ENCODE measurements at regions not wholly inside any gene's neighbourhood (a gene's known extent, or its start where the extent isn't known, plus 50 kb on each side); places are given as distances from the start of the nearest gene placed in this dataset.
"Not testable (repeated sequence)": the region's sequence is repeated elsewhere in the genome, so short reads cannot be mapped to it uniquely, and the experiment has no call there.

DNA sequence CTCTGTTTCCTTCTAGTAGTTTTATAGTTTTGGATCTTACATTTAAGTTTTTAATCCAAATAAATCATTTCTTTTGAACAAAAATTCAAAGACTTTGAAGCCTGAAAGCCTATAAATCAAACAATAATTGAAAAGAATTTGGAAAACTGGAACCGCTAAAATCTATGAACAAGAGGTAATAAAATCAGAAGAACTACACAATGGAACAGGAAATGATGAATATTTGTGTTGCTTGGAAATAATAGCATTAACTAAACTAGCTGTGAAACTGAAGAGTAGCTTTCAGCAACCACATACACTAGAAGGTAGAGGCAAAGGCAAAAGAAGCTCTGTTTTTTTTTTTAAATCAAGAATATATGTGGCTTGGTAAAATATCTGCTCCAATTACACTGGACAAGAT is 147.9 kb upstream of the ABI3BP start:
- in situ Hi-C loops (cut with HindIII; ENCODE audit: low sequenced_read_pairs), result no loop called here

DNA sequence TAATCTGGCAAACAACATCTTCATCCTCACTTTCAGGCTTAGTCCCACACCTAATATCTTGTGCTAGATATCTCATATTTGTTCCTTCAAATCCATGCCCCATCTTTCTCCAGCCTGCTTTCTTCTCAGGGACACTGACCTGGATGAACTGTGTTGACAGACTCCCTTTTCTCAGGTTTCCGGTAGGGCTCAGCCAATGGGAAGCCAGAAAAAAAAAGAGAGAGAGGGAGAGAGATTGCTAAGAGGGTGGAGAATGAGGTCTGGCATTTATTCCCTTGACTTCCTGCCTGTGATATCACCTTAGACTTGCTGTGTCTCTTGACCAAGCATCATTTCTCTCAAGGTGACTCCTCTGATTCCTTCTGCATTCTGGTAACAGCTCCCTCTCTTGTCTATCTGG is 145.6 kb upstream of the ABI3BP start:
- in situ Hi-C loops (cut with HindIII; ENCODE audit: low sequenced_read_pairs), result no loop called here

DNA sequence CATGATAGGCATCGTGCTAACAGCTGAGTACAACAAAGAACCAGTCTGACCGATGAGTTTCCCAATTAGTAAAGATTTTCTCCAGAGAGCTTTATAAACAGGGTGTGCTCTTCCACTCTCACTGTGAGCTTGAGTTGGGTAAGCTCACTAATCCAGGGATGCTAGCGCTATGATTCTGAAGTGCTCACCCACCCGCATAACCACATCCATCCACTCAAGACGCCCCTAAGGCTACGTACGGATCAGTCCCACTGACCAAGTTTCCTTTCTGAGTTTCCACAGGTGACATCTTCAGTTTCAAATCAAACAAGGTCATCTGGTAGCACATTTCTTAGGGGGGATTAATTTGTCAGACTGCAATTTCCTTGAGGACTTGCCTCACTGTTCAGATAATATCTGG is 141.1 kb upstream of the ABI3BP start:
- in situ Hi-C loops (cut with HindIII; ENCODE audit: low sequenced_read_pairs), result no loop called here

DNA sequence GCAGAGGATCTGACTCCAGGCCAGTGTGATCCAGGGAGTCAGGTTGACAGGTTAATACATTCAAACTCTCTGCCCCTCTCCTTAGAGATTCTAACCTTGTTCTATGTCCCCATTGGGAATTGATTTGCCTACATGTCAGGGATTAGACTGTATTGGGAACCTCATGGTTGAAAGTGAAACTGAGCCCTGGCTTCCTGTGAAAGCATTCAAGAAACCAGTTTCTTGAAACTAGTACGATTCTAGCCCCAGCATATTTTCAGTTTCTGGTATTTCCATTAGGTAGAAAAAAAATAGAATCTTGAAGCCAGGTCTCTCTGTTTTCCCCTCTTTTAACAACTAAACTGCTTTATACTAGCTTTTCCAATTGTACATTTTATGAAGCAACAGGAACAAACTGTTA is 140.4 kb upstream of the ABI3BP start:
- in situ Hi-C loops (cut with HindIII; ENCODE audit: low sequenced_read_pairs), result no loop called here

DNA sequence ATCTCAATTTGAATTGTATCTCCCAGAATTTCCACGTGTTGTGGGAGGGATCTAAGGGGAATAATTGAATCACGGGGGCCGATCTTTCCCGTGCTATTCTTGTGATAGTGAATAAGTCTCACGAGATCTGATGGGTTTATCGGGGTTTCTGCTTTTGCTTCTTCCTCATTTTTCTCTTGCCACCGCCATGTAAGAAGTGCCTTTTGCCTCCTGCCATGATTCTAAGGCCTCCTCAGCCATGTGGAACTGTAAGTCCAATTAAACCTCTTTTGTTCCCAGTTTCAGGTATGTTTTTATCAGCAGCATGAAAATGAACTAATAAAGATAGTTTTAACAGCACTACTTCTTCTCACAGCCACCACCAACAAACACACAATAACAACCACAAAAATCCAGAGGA is 140.0 kb upstream of the ABI3BP start:
- in situ Hi-C loops (cut with HindIII; ENCODE audit: low sequenced_read_pairs), result not testable (repeated sequence)

DNA sequence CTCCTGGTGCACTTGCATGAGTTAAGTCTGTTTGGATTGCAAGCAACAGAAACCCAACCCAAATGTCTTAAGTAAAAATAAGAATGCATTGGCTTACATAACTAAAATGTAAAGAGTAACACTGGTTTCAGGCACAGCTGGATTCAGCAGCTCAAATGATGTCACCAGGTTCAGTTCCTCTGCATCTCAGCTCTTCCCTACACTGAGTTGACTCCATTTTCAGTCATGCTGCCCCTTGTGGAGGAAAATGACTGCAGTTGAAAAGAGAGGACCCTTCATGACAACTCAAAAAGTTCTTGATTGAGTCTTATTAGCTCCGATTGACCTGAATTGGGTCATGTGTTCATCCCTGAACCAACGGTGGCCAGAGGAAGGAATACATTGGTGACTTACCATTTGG is 138.5 kb upstream of the ABI3BP start:
- in situ Hi-C loops (cut with HindIII; ENCODE audit: low sequenced_read_pairs), result no loop called here

DNA sequence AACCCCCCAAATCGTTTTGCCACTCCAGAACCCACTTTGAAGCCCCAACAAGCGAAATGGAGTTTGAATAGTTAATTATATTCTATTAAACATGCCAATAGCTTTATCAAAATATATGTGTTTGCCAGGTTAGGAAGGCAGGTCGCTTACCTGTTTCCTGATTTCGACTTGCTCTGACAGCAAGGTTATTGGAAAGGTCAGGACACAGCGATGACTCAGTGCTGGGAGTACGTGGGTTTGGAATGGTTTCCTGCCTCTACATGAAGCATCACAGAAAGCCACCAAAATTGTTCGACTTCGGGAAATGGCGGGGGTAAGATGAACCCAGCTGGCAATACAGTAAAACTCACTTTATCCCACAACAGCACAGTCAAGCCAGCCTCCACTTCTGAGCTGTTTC is 135.6 kb upstream of the ABI3BP start:
- in situ Hi-C loops (cut with HindIII; ENCODE audit: low sequenced_read_pairs), result no loop called here

DNA sequence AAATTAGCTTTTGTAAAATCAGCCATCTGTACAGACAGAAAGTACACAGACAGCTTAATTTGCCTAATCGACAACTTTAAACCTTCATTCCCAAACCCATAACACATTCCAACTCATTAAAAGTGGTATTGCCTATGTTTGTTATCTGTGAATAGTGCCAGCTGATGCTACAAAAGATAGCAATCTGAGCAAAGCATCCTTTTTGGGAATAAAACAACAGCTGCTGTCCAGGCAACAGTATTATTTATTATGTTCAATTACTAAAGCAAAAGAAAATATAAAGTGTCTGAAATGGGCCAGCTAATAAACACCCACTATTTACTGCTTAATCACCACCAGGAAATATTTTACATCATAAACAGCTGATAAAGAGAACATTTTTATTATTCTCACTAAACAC is 134.8 kb upstream of the ABI3BP start:
- in situ Hi-C loops (cut with HindIII; ENCODE audit: low sequenced_read_pairs), result no loop called here

DNA sequence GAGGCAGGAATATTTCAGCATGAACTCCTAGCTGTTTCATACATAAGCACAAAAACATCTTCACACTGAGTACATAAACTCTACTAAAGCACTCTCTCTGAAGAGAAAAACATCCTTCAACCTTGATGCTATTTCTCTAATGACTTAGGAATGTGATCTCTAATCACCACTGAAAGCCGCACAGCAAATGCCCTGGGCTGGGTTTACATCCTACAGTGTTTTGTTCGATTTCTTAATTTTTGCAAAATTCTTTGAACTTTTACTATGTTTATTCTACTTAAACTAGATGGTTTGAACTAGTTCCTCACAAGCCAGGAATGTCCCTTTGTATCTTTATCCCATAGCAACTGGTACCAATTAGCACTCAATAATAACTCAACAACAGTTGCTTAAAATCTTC is 130.9 kb upstream of the ABI3BP start:
- in situ Hi-C loops (cut with HindIII; ENCODE audit: low sequenced_read_pairs), result no loop called here

DNA sequence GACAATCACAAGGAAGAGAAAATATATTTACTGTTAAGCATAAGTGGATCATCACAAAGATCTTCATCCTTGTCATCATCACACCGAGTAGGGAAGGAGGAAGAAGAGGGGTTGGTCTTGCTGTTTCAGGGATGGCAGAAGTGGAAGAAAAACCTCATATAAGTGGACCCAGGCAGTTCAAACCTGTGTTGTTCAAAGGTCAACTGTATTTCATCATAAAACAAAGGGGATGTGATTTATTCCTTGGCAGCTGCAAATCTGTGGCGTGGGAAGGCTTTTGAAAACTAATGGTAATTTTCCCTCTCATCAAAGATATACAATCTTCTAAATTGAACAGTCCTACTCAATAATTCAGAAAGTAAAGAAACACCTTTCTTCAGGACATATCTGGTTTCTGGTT is 129.9 kb upstream of the ABI3BP start:
- in situ Hi-C loops (cut with HindIII; ENCODE audit: low sequenced_read_pairs), result no loop called here

DNA sequence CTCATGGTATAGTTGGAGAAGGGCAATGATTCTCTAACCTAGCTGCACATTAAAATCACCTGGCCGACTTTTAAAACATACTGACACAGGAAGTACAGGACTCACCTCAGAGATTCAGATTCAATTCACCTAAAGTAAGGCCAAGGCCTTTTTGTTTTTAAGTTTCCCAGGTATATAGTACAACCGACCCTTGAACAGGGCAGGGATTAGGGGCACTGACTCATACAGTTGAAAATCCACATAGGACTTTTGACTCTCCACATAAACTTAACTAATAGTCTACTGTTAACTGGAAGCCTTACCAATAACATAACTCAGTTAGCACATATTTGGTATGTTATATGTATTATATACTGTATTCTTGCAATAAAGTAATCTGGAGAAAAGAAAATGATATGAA is 129.5 kb upstream of the ABI3BP start:
- in situ Hi-C loops (cut with HindIII; ENCODE audit: low sequenced_read_pairs), result no loop called here

DNA sequence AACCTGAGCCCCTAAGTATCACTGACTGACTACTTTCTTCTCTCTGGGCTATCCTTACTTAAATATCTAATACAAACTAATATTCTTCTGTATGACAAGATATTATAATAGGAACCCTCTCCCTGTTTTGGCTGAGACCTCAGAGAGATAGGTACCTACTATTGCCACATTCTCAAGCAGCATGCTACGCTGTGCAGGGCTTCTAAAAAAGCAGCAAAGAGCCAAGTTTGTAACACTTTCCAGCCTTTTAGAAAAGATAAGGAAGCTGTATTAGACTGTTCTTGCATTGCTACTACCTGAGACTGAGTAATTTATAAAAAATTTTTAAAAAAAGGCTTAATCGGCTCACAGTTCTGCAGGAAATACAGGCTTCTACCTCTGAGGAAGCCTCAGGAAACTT is 126.8 kb upstream of the ABI3BP start:
- in situ Hi-C loops (cut with HindIII; ENCODE audit: low sequenced_read_pairs), result no loop called here

DNA sequence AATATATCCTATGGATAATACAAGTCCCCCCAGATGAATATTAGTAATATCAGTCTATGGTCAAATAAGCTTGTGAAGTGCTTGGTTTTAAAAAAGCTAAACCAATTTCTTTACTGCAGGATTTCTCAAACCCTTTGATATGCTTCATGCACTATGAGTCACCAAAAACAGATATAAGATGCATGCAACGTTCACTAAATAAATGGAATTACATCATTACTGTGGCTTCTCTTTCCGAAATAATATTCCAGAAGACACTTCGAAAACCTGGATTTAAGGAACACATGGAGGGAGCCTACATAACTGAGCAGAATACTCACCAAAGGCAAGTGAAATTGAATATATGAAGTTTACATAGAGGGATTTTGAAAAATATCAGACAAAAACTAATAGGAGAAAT is 126.3 kb upstream of the ABI3BP start:
- in situ Hi-C loops (cut with HindIII; ENCODE audit: low sequenced_read_pairs), result loop anchor here (5.0 kb wide), 2 partner anchors 48 to 52 kb away; no protein-coding TSS in a partner anchor

DNA sequence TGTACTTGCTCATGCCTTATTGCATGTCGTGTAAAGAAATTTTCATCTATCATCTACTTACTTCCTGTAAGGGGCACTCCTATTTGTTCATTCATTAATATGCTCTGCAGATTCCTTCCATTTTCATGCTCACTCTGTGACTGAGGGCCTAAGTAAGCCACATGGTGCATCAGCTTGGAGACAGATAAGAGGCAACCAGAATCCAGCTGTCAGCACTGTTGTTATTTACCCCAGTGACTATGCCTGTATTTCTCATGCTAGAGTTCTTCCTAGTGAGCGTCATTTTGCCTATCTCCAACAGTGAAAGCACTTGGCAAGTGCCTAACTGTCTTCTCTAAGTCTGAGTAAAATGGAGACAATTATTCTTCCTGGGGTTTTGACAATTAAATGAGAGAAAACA is 124.8 kb upstream of the ABI3BP start:
- in situ Hi-C loops (cut with HindIII; ENCODE audit: low sequenced_read_pairs), result loop anchor here (5.0 kb wide), 2 partner anchors 49 to 51 kb away; no protein-coding TSS in a partner anchor

DNA sequence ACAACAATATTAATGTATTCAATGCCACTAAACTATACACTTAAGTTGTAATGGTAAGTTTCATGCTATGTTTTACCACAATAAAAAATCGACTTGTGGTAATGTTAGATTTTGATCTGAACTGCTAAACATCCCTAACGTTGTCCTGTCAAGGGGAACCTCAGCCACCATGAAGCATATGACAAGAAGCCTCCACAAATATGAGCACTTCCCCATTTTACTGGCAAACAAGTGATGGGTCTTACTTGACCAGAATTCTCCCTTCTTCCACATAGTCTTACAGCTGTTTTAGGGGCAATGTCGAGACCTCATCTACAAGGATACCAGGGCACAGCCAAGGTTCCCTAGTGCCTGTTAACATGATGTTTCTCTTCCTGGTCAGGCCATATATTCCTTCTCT is 124.2 kb upstream of the ABI3BP start:
- in situ Hi-C loops (cut with HindIII; ENCODE audit: low sequenced_read_pairs), result loop anchor here (5.0 kb wide), 2 partner anchors 50 kb away; no protein-coding TSS in a partner anchor

DNA sequence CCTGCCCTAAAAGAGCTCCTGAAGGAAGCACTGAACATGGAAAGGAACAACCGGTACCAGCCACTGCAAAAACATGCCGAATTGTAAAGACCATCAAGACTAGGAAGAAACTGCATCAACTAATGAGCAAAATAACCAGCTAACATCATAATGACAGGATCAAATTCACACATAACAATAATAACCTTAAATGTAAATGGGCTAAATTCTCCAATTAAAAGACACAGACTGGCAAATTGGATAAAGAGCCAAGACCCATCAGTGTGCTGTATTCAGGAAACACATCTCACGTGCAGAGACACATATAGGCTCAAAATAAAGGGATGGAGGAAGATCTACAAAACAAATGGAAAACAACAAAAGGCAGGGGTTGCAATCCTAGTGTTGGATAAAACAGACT is 117.1 kb upstream of the ABI3BP start:
- in situ Hi-C loops (cut with HindIII; ENCODE audit: low sequenced_read_pairs), result not testable (repeated sequence)

DNA sequence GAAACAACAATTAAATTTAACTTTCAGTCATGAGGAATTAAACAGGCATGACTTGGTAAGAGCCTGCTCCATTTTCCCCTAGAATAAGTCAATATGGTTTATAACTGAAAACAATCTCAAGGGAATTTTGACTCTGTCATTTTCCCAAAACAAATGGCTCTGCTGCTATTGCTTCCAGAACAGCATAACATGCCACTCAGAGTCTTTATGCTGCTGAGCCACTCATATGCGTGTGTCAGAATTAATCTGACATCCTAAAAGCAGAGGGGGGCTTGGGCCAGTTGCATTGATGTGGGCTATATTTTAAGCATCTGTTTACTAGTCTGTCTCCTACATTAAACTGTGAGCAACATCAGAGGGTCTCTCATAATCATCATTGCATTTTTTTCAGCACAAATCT is 111.1 kb upstream of the ABI3BP start:
- in situ Hi-C loops (cut with HindIII; ENCODE audit: low sequenced_read_pairs), result no loop called here

DNA sequence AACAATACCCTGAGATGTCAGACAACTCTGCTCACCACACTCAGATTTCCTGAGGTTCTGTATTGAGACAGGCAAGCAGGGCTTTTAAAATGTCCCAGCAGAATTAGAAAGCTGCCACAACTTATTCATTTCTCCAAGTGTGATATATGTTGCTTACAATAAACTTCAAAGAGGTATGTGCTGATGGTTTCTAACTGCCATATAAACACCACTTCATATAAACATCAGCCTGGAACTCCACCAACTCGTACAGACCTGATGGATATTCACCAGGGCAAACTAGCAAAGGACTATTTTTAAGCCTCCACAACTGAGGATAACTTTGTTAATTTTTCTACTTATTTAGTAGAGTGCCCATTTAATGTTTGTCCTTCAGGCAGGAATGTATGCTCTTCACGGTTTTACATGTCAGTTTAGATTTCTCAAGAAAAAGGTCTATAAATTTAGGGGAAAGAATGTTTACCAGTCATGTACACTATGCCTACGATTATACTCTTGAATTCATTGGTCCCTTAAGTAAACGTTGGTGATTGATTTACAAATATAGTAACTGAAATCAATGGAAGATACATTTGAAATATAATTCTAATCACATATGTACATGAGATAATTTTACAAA is 109.6 kb upstream of the ABI3BP start:
- in situ Hi-C loops (cut with HindIII; ENCODE audit: low sequenced_read_pairs), result no loop called here

DNA sequence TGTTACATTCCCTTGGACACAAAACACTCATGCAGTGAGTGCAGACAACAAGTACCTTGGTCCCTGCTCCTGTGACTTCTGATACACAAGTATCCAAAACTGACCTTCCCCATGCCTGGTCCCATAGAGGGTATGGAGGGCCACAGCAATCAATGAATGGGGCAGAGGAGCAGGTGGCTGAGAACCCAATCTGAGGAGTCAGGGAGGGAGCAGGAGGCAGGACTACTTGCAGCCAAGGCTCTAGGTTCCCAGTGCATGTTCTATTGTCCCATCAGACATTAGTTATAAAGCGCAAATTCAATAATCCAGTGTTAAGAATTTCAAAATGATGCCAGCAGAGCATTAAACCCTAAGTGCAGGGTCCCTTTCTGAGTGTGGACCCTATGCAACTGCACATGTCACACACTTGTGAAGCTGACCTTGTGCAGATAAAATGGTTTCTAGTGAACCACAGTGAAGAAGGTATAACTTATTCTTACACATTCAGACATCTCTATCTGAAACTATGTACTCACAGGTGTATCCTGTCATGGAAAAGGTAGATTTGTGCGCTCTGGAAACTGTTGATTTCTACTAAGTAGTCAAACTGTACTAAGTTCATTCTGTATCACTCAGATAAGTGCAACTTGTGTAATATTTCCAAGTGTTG is 107.3 kb upstream of the ABI3BP start:
- in situ Hi-C loops (cut with HindIII; ENCODE audit: low sequenced_read_pairs), result no loop called here

DNA sequence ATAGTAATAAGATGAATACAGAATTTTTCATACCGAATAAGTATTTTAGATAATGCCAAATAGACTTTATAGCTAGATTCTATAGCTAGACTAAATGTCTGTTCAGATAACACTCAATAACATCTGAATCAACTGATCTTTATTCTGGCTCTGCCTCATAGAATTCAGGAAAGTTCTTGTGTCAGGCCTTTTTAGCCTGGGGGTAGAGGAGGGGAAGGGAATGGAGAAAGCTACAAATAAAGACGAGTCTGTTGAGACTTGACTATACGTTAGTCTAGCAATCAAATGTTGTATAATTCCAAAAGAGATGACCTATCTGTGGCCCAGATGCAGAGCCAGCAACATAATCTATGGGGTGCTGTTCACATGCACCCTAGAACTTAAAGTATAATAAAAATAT is 106.6 kb upstream of the ABI3BP start:
- in situ Hi-C loops (cut with HindIII; ENCODE audit: low sequenced_read_pairs), result loop anchor here (5.0 kb wide), 2 partner anchors 52 to 102 kb away; no protein-coding TSS in a partner anchor

DNA sequence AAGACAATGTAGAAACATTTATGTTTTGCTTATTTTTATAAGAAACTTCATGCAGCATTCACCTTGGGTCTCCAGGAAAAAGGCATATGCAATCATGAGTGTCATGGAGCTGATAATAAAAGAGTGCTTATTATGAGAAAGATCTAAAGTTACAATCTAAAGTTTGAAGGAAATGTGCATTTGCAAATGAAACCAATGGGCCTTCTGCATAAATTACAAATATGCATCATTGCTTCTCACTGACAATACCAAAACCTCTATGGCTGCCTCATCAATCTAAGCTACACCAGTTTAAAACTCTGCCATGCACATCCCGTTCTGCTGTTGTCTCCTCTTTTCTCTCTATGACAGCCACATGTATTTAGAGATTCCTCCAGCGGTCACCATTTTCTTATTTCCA is 103.2 kb upstream of the ABI3BP start:
- in situ Hi-C loops (cut with HindIII; ENCODE audit: low sequenced_read_pairs), result loop anchor here (5.0 kb wide), 2 partner anchors 49 to 99 kb away; no protein-coding TSS in a partner anchor

DNA sequence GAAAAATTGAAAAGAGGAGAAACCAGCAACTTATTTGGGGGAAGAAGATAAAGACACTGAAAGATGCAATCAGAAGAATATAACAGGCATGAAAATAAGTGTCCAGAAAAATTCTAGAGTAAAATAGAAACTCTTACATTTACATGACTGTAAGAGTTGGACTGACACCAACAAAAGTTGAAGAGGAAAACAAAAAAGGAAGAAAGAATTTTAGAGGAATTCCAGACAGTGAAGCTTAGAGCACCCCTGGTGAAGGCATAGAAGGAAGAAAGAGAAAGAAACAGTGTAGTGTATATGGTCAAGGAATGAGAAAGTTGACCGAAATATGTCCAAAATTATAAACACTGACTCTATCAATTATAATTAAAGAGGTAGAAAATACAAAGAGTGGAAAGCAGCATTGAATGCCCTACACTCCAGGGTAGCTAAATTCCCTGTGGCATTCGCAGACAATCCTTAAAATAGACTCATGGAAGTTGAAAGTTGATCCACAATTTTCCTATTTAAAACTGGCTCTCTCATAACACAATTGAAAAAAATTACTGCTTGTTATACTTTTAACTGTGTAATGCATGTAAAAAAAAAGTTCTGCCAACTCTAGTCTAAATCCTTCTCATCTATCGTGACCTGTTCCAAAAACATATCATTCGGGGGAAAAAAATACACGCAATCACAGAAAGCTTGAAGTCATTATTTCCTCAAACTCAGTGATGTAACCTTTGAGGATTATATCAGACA is 102.6 kb upstream of the ABI3BP start:
- in situ Hi-C loops (cut with HindIII; ENCODE audit: low sequenced_read_pairs), result loop anchor here (5.0 kb wide), 2 partner anchors 49 to 99 kb away; no protein-coding TSS in a partner anchor
